GM23338 (cell line): ENCODE measurements at regions not wholly inside any gene's neighbourhood (a gene's known extent, or its start where the extent isn't known, plus 50 kb on each side); places are given as distances from the start of the nearest gene placed in this dataset.

Source experiments
- ATAC-seq: fragments of 200-7000 bp; cut with Tn5 transposase; 3 replicates; pipeline ENCODE4 v1.9.1; 2020
- DNase-seq: peaks from one replicate; pipeline ENCODE4 v3.0.0-alpha.2; 2015; ENCODE audit warnings: low spot score
- H2AFZ ChIP-seq: fragments of 200-600 bp; sonication (generic); 2 replicates; pipeline ENCODE4 v1.8.0; 2016; ENCODE audit warnings: antibody characterized with exemption, mild to moderate bottlenecking, moderate library complexity
- H3F3A ChIP-seq: fragments of 200-600 bp; sonication (generic); replicated peaks from 2 replicates; pipeline ENCODE4 v1.8.0; 2017; ENCODE audit warnings: antibody characterized with exemption, mixed run types, low read depth
- H3K27ac ChIP-seq: fragments of 200-600 bp; sonication (generic); 2 replicates; pipeline ENCODE4 v1.6.1; 2016; ENCODE audit warnings: low read depth
- H3K27me3 ChIP-seq: fragments of 200-600 bp; sonication (generic); 2 replicates; pipeline ENCODE4 v1.8.0; 2016; ENCODE audit warnings: mild to moderate bottlenecking, mixed run types, moderate library complexity; ENCODE audit not compliant: insufficient read depth
- H3K36me3 ChIP-seq: fragments of 200-600 bp; sonication (generic); 2 replicates; pipeline ENCODE4 v1.8.0; 2016; ENCODE audit warnings: mild to moderate bottlenecking; ENCODE audit not compliant: insufficient read depth
- H3K4me1 ChIP-seq: fragments of 200-600 bp; sonication (generic); 2 replicates; pipeline ENCODE4 v1.8.0; 2016; ENCODE audit warnings: mild to moderate bottlenecking, moderate library complexity; ENCODE audit not compliant: insufficient read depth
- H3K4me2 ChIP-seq: fragments of 200-600 bp; sonication (generic); 2 replicates; pipeline ENCODE4 v1.7.1; 2017; ENCODE audit warnings: mixed run types
- H3K4me3 ChIP-seq: fragments of 200-600 bp; sonication (generic); 2 replicates; pipeline ENCODE4 v1.6.1; 2016; ENCODE audit warnings: mixed run types
- H3K79me2 ChIP-seq: fragments of 200-600 bp; sonication (generic); replicated peaks from 2 replicates; pipeline ENCODE4 v1.8.0; 2017; ENCODE audit warnings: mild to moderate bottlenecking; ENCODE audit not compliant: insufficient read depth
- H3K9me2 ChIP-seq: fragments of 200-600 bp; sonication (generic); 2 replicates; pipeline ENCODE4 v1.8.0; 2017; ENCODE audit not compliant: insufficient read depth
- H4K20me1 ChIP-seq: fragments of 200-600 bp; sonication (generic); replicated peaks from 2 replicates; pipeline ENCODE4 v1.8.0; 2017; ENCODE audit warnings: mild to moderate bottlenecking; ENCODE audit not compliant: insufficient read depth
- H3K27ac Mint-ChIP-seq: 2 replicates; pipeline ENCODE4 v1.8.0; 2020; ENCODE audit warnings: inconsistent platforms, mild to moderate bottlenecking, moderate library complexity, mixed read lengths
- H3K27me3 Mint-ChIP-seq: 3 replicates; pipeline ENCODE4 v1.8.0; 2022; ENCODE audit warnings: low read depth, mild to moderate bottlenecking, moderate library complexity, mixed read lengths, inconsistent platforms; ENCODE audit not compliant: insufficient read depth, poor library complexity
- H3K36me3 Mint-ChIP-seq: 3 replicates; pipeline ENCODE4 v1.8.0; 2021; ENCODE audit warnings: low read depth, mild to moderate bottlenecking, inconsistent platforms, moderate library complexity, mixed read lengths
- H3K4me1 Mint-ChIP-seq: 3 replicates; pipeline ENCODE4 v1.8.0; 2020; ENCODE audit warnings: mild to moderate bottlenecking, inconsistent platforms, mixed read lengths
- H3K4me3 Mint-ChIP-seq: 3 replicates; pipeline ENCODE4 v1.8.0; 2021; ENCODE audit warnings: moderate library complexity, mild to moderate bottlenecking, inconsistent platforms, mixed read lengths
- H3K9me3 Mint-ChIP-seq: 3 replicates; pipeline ENCODE4 v1.8.0; 2020; ENCODE audit warnings: moderate library complexity, mild to moderate bottlenecking, inconsistent platforms, mixed read lengths
- EZH2phosphoT487 ChIP-seq: fragments of 200-600 bp; sonication (generic); IDR thresholded peaks from one replicate; pipeline ENCODE4 v1.8.1; 2018; ENCODE audit warnings: antibody characterized with exemption; ENCODE audit not compliant: unreplicated experiment
- NANOG ChIP-seq: IDR thresholded peaks from 2 replicates; pipeline ENCODE4 v1.6.1; 2016; ENCODE audit warnings: antibody characterized with exemption, borderline replicate concordance
- POLR2AphosphoS5 ChIP-seq: IDR thresholded peaks from 2 replicates; pipeline ENCODE4 v1.6.1; 2016; ENCODE audit warnings: antibody characterized with exemption, low read depth
- ZNF331 ChIP-seq: fragments of 250-450 bp; sonication (Bioruptor Pico); IDR thresholded peaks from 2 replicates; pipeline ENCODE4 v1.5.0; 2020; ENCODE audit warnings: low read depth, mild to moderate bottlenecking, moderate library complexity
- TF ChIP-seq, protein P1 (sequence below): IDR thresholded peaks from one replicate; pipeline ENCODE4 v1.6.1; 2018; ENCODE audit warnings: antibody characterized with exemption; ENCODE audit not compliant: unreplicated experiment
- TF ChIP-seq, protein P2 (sequence below), 2 experiments: fragments of 200-600 bp in 1 of 2; sonication (generic) in 1 of 2; conservative IDR thresholded peaks; 2 replicates each; pipeline versions ENCODE4 v1.5.1 to v1.6.1; 2016 to 2017; ENCODE audit warnings: antibody characterized with exemption in 2 of 2, low read depth in 2 of 2, mild to moderate bottlenecking in 2 of 2, moderate library complexity in 1 of 2
- TF ChIP-seq, protein P3 (sequence below): IDR thresholded peaks from 2 replicates; pipeline ENCODE4 v1.6.1; 2016; ENCODE audit warnings: antibody characterized with exemption

DNA sequence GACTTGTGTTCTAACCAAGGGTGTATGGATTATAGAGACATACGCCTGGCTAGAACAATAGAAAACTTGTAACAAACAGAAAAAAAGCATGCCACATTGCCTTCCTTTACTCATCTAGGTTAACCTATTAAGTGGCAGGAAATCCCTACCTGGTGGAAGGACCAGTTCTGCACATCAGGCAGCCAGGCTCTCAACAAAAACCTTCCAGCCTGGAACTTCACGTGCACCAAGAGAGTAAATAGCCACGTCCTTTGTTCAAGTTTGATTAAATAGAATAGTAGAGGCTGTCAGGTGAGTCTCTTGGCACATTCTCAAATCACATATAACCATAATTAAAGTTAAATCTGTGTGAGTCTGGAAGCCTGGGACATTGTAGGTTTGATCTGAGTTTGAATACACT is 85.0 kb upstream of the DPH6 start (continued):
- TF ChIP-seq EZH2phosphoT487, result no peak
- no peak for TF ChIP-seq POLR2AphosphoS5
- TF ChIP-seq, protein P1, sequence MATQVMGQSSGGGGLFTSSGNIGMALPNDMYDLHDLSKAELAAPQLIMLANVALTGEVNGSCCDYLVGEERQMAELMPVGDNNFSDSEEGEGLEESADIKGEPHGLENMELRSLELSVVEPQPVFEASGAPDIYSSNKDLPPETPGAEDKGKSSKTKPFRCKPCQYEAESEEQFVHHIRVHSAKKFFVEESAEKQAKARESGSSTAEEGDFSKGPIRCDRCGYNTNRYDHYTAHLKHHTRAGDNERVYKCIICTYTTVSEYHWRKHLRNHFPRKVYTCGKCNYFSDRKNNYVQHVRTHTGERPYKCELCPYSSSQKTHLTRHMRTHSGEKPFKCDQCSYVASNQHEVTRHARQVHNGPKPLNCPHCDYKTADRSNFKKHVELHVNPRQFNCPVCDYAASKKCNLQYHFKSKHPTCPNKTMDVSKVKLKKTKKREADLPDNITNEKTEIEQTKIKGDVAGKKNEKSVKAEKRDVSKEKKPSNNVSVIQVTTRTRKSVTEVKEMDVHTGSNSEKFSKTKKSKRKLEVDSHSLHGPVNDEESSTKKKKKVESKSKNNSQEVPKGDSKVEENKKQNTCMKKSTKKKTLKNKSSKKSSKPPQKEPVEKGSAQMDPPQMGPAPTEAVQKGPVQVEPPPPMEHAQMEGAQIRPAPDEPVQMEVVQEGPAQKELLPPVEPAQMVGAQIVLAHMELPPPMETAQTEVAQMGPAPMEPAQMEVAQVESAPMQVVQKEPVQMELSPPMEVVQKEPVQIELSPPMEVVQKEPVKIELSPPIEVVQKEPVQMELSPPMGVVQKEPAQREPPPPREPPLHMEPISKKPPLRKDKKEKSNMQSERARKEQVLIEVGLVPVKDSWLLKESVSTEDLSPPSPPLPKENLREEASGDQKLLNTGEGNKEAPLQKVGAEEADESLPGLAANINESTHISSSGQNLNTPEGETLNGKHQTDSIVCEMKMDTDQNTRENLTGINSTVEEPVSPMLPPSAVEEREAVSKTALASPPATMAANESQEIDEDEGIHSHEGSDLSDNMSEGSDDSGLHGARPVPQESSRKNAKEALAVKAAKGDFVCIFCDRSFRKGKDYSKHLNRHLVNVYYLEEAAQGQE, result no peak

DNA sequence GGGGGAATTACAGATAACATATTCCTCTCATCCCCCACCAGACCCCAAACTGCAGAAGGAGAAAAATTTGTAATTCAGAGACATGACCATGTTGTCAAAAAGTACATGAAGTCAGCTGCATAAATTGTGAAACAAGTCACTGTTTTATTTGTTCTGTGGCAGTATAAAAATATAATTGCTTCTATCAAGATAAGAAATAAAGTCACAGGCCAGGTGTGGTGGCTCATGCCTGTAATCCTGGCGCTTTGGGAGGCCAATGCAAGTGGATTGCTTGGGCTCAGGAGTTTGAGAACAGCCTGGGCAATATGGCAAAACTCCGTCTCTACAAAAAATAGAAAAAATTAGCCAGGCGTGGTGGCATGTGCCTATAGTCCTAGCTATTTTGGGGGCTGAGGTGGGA is 87.7 kb upstream of the DPH6 start:
- Mint-ChIP-seq H3K27ac (no peak overlapping the region), H3K27me3 (peaks cover 4% of the 10 kb centered on the region), H3K4me1 (peaks cover 16% of the 10 kb centered on the region), H3K9me3 (no peaks in the 10 kb centered on the region; the same call in 2 of the 3 replicates), H3K4me3 (no peak overlapping the region), H3K36me3 (no peaks in the 10 kb centered on the region)
- peaks cover 12% of the 10 kb centered on the region; the same call in 1 of the 2 replicates for H3K4me1 ChIP-seq
- TF ChIP-seq ZNF331 (CRISPR knock-in tag), result no peak
- TF ChIP-seq, protein P2, sequence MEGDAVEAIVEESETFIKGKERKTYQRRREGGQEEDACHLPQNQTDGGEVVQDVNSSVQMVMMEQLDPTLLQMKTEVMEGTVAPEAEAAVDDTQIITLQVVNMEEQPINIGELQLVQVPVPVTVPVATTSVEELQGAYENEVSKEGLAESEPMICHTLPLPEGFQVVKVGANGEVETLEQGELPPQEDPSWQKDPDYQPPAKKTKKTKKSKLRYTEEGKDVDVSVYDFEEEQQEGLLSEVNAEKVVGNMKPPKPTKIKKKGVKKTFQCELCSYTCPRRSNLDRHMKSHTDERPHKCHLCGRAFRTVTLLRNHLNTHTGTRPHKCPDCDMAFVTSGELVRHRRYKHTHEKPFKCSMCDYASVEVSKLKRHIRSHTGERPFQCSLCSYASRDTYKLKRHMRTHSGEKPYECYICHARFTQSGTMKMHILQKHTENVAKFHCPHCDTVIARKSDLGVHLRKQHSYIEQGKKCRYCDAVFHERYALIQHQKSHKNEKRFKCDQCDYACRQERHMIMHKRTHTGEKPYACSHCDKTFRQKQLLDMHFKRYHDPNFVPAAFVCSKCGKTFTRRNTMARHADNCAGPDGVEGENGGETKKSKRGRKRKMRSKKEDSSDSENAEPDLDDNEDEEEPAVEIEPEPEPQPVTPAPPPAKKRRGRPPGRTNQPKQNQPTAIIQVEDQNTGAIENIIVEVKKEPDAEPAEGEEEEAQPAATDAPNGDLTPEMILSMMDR (conservative IDR thresholded peaks at IDR 0.05; ENCODE audit: low read depth in 2 of 2), result no peak
- TF ChIP-seq, protein P3, sequence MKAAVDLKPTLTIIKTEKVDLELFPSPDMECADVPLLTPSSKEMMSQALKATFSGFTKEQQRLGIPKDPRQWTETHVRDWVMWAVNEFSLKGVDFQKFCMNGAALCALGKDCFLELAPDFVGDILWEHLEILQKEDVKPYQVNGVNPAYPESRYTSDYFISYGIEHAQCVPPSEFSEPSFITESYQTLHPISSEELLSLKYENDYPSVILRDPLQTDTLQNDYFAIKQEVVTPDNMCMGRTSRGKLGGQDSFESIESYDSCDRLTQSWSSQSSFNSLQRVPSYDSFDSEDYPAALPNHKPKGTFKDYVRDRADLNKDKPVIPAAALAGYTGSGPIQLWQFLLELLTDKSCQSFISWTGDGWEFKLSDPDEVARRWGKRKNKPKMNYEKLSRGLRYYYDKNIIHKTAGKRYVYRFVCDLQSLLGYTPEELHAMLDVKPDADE, result no peak
- TF ChIP-seq NANOG, result no peak
- TF ChIP-seq, protein P1, result no peak
- TF ChIP-seq EZH2phosphoT487, result no peak
- no peak overlapping the region for H2AFZ ChIP-seq
- H3F3A ChIP-seq, result no peaks in the 10 kb centered on the region
- no peaks in the 10 kb centered on the region for H4K20me1 ChIP-seq
- ATAC-seq (no peak), DNase-seq (no peak)
- no peak overlapping the region for H3K4me3 ChIP-seq
- no peak overlapping the region for H3K4me2 ChIP-seq
- H3K79me2 ChIP-seq, result no peaks in the 10 kb centered on the region
- no peaks in the 10 kb centered on the region for H3K27me3 ChIP-seq
- no peaks in the 10 kb centered on the region for H3K36me3 ChIP-seq
- H3K9me2 ChIP-seq, result no peaks in the 10 kb centered on the region
- H3K27ac ChIP-seq, result no peak overlapping the region
